T1000 (cell line): ENCODE measurements at regions not wholly inside any gene's neighbourhood (a gene's known extent, or its start where the extent isn't known, plus 50 kb on each side); places are given as distances from the start of the nearest gene placed in this dataset.

Source experiments
- DNase-seq: peaks from one replicate; lab custom pipeline; 2025; ENCODE audit warnings: mixed read lengths; lab: John Stamatoyannopoulos, UW

DNA sequence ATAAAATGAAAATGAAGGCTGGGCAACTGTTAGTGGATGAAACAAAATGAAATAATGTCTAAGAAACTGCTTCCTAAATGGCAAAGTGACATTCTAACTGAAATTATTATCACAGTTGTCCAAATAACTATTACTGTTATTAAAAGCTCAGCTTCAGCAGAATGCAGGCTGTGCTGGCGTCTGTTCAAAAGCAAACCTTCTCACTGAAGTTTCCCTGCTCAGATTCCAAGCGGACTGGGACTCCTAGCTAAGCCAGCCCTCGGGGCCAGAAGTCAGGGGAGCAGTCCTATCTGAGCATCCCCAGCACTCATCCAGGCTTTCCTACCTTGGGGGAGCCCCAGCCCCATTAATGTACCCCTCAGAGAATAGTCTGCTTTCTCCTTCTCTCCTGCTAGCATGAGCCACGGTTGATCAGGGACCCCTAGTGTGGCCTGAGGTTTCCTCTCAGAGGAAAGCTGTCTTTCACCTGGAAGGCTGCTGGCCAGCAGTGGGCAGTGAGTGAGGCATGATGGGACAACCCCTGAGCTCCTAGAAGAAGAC lies 1167.3 kb downstream of the TBC1D22A start:
- no peak for DNase-seq

DNA sequence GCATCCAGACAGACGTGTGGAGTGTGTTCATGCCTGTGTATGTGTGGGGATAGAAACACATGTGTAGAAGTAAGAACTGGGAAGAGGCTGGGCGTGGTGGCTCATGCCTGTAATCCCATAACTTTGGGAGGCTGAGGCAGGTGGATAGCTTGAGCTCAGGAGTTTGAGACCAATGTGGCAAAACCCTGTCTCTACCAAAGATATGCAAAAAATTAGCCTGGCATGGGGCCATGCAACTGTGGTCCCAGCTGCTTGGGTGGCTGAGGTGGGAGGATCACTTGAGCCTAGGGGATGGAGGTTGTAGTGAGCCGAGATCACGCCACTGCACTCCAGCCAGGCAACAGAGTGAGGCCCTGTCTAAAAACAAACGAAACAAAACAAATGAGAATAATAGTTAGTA lies 1166.6 kb downstream of the TBC1D22A start:
- DNase-seq: no peak

DNA sequence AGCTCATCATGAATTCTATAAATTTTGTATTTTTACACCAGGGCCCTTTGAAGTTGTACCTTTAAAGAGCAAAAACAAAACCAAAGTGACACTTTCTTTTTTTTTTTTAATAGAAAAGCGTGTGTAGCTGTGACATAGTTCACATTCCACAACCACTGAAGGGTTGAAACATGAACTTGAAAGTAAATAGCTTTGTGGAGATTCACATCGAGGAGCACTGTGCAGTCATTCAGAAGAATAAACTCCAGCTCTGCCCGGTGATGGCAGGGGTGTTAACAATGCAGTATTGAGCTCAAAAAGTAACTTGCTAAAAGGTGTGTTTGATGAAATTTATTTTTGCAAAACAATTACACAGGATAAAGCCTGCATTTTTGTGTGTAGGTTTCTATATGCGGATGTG lies 1166.2 kb downstream of the TBC1D22A start:
- no peak for DNase-seq

DNA sequence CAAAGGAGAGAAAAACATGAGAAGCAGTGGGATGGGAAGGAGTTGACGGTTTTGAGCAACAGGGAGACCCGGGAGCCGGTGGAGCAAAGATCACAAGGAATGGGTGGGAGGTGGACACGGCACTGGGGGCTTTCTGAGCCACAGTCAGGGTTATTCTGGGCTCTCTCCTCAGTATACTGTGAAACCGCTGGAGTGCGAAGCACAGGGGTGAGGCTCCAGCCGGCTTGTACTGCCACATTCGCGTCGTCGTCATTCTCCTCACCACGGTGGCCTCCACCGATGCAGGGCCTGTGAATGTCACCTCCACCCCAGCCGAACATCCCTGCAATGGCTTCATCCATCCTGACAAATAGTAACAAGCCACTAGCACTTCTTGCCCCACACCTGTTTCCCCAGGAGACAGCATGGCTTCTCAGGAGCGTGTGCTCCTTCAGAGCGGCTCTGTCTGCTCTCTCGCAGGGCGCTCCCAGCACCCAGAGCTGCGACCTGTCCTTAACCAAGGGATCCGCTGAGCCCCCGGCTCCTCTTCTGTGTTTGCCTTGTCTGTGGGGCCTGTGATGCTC lies 1165.3 kb downstream of the TBC1D22A start:
- no peak for DNase-seq

DNA sequence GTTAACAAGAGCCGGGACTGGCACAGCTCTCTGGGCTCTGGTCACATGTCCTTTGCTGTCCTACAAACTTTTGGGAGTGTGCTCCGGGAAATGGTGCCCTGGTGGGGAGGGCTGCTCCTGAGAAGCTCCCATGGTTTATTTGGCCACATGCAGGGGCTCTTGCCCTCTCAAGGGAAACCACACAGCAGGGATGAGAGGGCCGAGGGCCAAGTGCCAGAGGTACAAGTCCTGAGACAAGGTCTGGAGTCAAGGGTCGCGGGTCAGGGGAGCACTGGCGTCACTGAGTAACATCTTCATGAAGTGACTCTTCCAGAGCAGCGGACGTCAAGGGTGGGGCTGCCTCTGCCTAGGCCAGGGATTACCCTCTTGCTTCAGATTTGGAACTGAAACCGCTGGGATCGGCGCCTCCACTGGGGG lies 1160.6 kb downstream of the TBC1D22A start:
- DNase-seq: no peak

DNA sequence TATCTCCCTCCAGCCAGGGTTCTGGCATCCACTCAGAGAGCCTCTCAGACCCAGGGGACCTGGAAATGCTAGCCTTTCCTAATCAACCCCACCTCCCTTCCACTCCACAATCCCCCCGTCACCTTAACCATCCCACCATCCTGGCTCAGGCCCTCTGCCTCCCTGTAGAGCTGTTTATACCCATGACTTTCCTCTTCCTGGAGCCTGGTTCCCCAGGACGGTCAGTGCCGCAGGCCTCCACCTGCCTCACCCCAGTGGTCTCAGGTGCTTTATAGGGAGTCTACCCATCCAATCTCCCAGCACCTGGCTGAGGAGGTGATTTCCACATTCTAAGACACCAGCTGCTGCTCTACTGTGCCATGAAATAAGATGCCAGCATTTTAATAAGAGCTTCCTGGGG lies 1159.5 kb downstream of the TBC1D22A start:
- DNase-seq: no peak

DNA sequence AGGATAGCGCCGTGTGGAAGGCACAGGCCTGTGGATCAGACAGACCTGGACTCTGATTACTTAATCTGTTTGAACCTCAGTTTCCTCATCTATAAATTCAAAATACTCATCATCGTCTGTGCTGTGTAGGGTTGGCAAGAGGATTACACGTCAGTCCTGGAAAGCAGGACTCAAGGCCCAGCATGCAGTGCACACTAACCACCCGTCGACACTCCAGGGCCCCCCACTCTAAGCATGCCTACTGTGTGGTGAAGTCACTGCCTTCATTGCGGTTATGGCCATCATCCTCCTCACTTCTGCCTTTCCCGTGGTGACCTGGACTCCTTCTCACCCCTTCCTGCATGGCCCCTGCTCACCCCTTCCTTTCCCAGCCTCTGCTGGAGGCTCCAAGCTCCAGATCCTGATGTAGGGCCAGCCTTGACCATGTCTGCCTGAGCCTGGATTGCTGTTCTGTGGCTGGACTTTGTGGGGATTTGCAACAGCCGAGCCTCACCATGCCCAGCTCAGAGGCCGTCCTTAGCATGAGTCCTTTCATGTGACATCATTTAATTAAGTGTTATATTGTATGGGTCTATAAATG lies 1158.0 kb downstream of the TBC1D22A start:
- no peak for DNase-seq

DNA sequence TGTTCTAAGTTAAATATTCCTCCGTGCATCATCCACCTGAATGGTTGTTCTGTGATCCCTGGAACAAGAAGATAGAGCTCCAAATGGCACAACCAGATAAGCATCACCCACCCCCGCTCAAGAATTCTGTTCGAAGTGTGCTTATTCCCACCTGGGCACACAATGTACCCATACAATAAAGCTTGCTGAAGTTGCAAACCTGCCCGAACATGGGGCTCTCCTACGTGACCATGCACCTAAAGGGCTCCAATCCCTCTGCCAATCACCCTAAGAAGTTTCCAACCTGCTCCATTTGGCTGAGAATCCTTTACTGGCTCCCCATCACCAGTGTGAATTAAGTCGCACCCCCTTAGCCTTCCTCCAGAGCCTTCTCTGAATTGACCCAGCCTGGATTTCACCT lies 1157.4 kb downstream of the TBC1D22A start:
- DNase-seq: no peak

DNA sequence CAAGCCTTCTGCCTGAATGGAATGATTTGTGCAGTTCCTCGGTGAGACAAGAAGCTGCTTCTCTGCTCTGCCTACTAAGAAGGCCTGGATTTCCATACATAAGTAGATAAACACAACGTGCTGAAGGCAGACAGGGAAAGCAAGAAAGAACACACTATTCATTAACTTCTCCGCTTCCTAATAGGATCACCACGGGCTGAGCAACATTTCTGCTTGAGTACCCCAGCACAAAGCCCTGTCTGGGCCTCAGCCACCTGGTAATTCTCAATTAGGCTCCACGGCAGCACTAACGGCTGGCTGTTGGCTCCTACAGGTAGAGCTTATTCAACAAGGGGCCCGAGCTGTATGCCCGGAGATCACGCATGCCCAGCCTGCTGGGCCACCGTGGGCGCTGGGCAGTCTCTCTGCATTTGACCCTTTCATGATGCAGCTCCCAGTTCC lies 1156.6 kb downstream of the TBC1D22A start:
- no peak for DNase-seq

DNA sequence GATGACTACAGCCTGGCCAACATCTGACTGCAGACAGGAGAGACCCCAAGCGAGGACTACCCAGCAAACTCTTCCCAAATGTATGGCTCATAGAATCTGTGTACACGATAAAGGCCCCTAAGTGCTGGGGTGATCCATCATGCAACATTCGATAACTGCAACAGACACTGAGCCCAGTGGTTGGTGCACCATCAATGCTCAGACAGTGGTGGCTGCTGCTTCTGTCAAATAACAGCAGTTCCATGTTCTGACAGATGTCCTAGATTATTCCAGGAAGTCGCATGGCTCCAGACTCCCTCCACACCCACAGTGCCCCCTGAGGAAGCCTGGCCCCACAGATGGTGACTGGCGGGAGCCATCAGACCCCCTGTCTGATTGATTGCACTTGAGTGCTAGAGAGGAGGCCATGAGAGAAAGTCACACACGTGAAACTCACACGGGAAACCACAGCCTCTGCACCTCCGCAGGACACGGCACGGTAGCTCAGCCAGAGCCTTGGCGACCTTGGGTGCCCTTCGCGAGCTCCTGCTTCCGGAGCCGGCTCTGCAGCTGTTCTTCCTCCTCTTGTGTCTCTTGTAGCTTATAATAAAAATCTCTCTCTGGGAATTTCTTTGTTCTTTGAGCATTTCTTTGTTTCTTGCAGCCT lies 1155.9 kb downstream of the TBC1D22A start:
- no peak for DNase-seq

DNA sequence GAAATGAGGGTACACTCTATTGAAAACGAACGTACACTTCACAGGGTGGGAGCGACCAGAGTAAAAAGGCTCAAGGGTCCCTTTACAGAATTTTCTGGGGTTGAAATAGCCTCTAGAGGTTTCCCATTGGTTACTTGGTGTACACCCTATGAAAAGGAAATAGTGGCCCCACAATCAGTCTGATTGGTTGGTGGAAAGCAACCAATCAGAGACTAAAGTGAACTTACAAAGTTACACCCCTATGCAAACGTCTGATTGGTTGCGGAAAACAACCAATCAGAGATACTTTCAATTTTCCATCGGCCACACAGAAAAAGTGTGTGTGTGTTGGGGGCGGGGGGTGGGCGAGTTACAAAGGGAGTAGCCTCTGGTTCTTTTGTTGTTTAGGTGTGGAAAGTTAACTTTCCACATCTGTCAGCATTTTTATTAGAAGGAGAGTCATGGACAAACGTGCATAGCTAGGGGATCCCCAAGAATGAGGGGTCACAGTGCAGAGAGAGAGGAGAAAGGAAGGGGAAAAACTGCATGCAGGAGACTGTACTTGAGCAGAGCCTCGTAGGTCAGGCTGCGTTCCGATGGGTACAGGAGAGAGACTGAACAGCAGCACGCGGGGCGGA lies 1152.1 kb downstream of the TBC1D22A start:
- no peak for DNase-seq

DNA sequence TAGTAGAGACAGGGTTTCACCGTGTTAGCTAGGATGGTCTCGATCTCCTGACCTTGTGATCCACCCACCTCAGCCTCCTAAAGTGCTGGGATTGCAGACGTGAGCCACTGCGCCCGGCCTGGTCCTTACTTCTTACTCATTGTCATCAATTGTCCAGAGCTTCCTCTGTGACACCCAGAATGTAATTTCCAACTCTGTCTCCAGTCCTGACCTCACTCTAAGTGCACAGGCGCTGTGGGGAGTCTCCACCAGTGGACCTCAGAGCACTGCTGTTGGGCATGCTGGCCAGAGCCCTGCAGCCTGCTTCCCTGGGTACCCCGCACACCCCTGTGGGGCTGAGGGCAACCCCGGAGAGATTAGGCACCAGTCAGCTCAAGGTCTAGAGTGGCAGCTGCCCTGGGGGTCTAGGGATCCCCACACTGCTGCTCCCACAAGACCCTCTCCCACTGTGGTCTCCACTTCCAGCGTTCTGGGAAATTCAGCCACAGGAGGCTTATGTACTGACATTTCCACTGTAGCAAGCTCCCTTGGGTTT lies 1140.3 kb downstream of the TBC1D22A start:
- DNase-seq: no peak

DNA sequence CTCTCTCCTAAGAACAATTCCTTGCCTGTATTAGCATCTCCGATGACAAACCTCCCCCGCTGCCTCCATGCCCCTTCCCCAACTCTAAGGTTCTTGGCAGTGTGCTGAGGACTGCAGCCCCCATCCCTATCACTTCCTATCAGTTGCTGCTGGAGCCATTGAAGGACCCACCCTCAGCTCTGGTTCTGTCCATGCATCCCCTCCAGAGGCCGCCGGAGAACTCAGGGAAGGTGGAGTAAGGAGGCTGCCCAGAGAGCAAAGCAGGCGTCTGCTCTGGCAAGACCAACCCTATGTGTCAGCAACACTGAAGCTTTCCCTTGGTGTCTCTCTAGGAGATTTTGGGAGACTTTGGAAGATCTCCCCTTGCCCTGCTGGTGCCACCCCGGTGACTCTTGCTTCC lies 1139.5 kb downstream of the TBC1D22A start:
- DNase-seq: no peak

DNA sequence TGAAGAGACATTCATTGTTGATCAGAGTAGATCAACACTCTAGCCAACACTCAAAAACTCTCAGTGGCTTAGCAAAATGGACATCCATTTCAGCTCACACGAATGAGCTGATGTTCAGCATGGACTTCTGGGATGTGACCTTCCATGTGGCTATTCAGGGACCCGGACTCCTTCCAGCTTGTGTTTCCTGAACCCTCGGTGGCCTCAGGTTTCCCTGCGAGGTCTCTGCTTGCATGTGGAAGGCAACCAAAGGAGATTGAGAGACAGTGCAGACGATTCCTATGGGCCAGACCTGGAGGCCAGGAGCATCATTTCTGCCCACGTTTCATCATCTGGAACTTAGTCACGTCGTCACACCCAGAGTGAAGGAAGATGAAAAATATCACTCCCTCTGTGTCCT lies 1137.4 kb downstream of the TBC1D22A start:
- no peak for DNase-seq

DNA sequence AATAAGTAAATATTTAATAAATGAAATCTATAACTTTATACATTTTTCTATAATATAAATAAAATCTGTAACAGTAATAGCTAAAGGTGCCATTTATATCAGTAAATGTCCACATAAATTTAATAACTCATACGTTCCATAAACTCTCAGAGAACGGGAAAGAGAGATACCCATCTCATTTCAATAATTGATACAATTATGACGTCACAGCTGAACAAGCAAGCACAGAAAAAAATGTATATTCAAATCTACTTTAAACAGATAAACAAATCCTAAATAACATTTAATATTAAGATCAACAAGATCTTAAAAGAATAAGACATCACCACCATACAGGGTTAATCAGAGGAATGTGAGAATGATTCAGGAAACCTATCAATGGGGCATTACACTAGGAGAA lies 1136.5 kb downstream of the TBC1D22A start:
- DNase-seq: no peak

DNA sequence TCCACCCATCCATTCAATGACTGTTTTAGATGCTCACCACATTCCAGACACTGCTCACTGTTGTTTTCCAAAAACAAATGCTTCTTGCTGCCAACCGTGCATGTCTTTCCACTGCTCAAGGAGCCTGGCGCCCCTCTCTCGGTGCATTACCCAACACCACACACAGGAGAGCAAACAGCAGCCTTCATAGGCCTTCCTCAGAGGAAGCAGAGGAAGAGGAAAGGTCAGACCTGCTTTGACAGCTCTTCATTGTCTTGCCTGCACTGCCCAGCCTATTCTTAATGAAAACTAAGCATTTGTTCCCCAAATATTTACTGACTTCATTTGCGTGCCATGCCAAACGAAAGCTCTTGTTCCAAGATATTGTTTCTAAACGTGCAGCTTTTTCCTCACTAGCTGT lies 1129.2 kb downstream of the TBC1D22A start:
- no peak for DNase-seq

DNA sequence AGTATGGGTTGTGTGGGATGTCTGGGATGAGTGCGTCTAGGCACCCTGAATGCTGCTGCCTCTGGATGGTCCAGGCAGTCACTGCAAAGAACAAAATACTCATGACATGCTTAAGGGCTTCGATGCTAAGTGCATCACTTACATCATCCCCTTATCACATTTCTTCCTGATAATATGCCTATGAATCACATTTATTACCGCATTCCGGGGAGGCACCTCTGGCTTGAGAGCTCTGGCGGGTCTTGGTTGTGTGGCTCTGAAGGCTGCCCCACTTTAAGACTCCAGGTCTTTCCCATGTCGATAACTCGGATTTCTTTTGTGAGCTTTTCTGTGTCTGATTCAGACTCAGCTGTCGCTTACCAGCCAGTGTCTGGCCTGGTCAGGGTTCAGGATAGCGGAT lies 1126.4 kb downstream of the TBC1D22A start:
- DNase-seq: no peak

DNA sequence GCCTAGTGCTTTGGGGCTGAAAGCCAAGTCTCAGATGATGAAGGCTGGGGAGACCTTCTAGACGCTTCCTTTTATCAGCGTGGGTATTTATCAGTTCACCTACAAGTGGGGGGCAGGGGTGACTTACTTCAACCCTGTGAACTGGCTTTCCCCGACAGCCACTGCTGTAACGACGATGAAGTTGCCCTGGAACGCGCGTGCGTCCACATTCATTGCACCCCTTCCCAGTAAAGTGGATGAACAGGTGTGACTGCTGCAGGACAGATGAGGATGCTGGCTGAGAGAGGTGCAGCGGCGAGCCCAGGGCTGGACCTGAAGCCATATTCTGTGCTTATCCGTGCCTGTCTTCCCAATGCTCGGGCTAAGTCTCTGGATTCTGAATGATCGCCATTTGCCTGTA lies 1122.3 kb downstream of the TBC1D22A start:
- DNase-seq: no peak

DNA sequence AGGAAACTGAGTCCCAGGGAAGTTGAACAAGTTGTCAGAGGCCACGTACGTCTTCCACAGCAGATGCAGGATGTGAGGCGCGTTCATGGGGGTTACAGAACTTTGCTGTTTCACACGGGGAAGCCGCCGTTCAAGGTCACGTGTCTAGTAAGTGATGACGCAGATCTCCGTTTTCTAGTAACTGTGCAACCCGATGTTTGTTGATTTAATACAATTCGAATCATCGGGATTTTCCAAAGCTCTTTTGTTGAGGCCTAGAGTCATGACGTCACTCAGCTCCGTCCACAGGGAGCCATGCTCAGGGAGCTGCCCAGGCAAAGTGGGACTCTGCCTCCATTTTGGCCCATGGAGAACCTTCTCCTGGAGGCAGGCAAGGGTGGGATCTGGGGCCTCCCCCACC lies 1121.8 kb downstream of the TBC1D22A start:
- DNase-seq: no peak

DNA sequence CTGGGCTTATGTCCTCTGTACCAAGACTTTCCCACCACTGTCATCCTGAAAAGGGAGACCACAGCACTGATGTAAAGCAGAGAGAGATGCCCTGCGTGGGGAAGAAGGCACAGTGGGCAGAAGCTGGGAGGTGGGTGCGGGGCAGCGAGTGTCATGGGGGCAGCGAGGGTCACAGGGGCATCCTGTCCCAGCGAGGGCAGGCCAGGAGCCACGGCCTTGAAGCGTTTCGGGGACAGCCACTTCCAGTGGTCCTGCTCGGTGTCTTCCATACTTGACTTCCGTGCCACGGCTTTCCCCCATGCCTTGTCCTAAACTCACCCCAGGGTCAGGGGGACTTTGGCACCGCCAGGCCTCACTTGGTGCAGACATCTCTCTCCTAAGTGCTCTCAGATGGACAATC lies 1121.3 kb downstream of the TBC1D22A start:
- no peak for DNase-seq

DNA sequence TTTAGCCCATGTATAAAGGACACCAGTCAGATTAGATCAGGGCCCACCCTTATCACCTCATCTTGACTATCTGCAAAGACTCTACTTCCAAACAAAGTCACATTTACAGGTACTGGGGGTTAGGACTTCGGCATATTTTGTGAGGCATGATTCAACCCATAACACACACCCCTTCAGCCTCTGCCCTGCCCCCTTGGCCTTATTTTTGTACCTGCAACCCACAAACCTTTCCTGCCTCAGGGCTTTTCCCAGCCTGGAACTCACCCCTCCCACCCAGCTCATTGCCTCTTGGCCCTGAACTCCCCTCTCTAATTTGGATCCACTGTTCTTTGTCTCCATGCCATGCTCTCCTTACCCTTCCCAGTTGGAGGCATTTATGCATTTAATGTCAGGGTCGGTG lies 1116.9 kb downstream of the TBC1D22A start:
- no peak for DNase-seq

DNA sequence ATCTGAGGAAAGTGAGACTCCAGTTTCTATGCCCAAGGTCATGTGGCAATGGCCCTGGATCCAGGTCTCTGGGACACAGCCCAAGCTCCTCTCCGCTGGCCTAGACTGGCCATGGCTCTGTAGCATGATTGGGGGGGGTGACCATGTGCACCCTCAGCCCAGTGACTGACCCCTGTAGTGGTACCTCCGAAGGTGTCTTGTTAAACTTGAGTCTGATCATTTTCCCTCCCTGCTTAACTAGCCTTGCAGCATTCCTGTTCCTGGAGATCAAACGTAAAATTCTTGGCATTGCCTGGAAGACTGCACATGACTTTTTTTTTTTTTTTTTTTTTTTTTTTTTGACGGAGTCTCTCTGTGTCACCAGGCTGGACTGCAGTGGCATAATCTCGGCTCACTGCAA lies 1116.0 kb downstream of the TBC1D22A start:
- no peak for DNase-seq
